ENCODE measurements at regions not wholly inside any gene's neighbourhood (a gene's known extent, or its start where the extent isn't known, plus 50 kb on each side); places are given as distances from the start of the nearest gene placed in this dataset.

- H3K27me3 ChIP-seq (ENCODE audit: control insufficient read depth in 2 of 2, insufficient read depth in 2 of 2, low read length in 2 of 2), result no peaks in the 10 kb centered on the region
- no peak overlapping the region for H2AFZ ChIP-seq (ENCODE audit: low read depth, low read length)
- ChIA-PET POLR2A (no interaction called here), CTCF (ENCODE audit: low intra/inter-chr PET ratio) (no interaction called here)
- no peak overlapping the region for H3K4me2 ChIP-seq (ENCODE audit: insufficient read depth, low read length)
- no peaks in the 10 kb centered on the region for H3K79me2 ChIP-seq (ENCODE audit: control insufficient read depth, insufficient read depth, low read length)
- TF ChIP-seq TRIM25 (IDR thresholded peaks at IDR 0.05; ENCODE audit: borderline replicate concordance) (no peak), RBBP5 (IDR thresholded peaks at IDR 0.05; ENCODE audit: borderline replicate concordance, insufficient read depth, low read length, poor library complexity, severe bottlenecking) (no peak), FOXP4 (CRISPR knock-in tag; IDR thresholded peaks at IDR 0.05; ENCODE audit: borderline replicate concordance) (no peak), ZNF347 (CRISPR knock-in tag; IDR thresholded peaks at IDR 0.05; ENCODE audit: low read depth) (no peak), ZNF76 (CRISPR knock-in tag; IDR thresholded peaks at IDR 0.05; ENCODE audit: borderline replicate concordance) (no peak), C11orf30 (IDR thresholded peaks at IDR 0.05; ENCODE audit: low read depth) (no peak), ZNF140 (CRISPR knock-in tag; IDR thresholded peaks at IDR 0.05) (no peak), GATAD2B (IDR thresholded peaks at IDR 0.05; ENCODE audit: borderline replicate concordance) (no peak), L3MBTL2 (IDR thresholded peaks at IDR 0.05) (no peak), POLR2A (conservative IDR thresholded peaks at IDR 0.05) (no peak), RBM22 (IDR thresholded peaks at IDR 0.05; ENCODE audit: low read depth, low read length, poor library complexity, severe bottlenecking) (no peak), MAFF (IDR thresholded peaks at IDR 0.05; ENCODE audit: low read length) (no peak), ELF1 (tag; IDR thresholded peaks at IDR 0.05) (no peak), ZNF449 (CRISPR knock-in tag; IDR thresholded peaks at IDR 0.05) (no peak), POU5F1 (IDR thresholded peaks at IDR 0.05; ENCODE audit: borderline replicate concordance, low read depth, low read length, partially characterized antibody) (no peak)
- no peaks in the 10 kb centered on the region for H3K9me3 ChIP-seq (replicated peaks; ENCODE audit: control insufficient read depth, insufficient read depth, low read depth, low read length)
- intact Hi-C loops (cut with micrococcal nuclease) (no loop called here), in situ Hi-C loops (cut with MboI) (no loop called here)
- no peaks in the 10 kb centered on the region for H3K9me1 ChIP-seq (ENCODE audit: control insufficient read depth, insufficient read depth, low read length)
- H3K4me3 ChIP-seq, result no peak overlapping the region
- H3K27ac ChIP-seq (ENCODE audit: extremely low read depth, low read depth, low read length), result no peak overlapping the region
- FAIRE-seq, result no peak
- DNase-seq (ENCODE audit: extremely low read depth in 1 of 4, low spot score in 3 of 4), result no peak
- H3K36me3 ChIP-seq (ENCODE audit: control insufficient read depth, insufficient read depth, low read length), result no peaks in the 10 kb centered on the region
- no peak for ATAC-seq
- no peaks in the 10 kb centered on the region for H4K20me1 ChIP-seq (replicated peaks; ENCODE audit: control insufficient read depth, insufficient read depth, low read length)
- no peak overlapping the region for H3K9ac ChIP-seq (ENCODE audit: insufficient read depth in 1 of 2, low read depth in 2 of 2, low read length in 2 of 2)
- no peaks in the 10 kb centered on the region for H3K4me1 ChIP-seq (replicated peaks in 1 of 2; ENCODE audit: control insufficient read depth in 2 of 2, insufficient read depth in 2 of 2, low read length in 2 of 2)
- 0% methylated on average over 2 of the region's 2 CpGs for WGBS (ENCODE audit: insufficient coverage, low coverage, missing lambda C conversion rate)
- no TSS peak for BruUV-seq (replicated peaks)
Observed at GRCh38 chr2:82485701-82486100, 1973.4 kb downstream of the SUCLG1 start.
